GM12878 (cell line): ENCODE measurements at regions not wholly inside any gene's neighbourhood (a gene's known extent, or its start where the extent isn't known, plus 50 kb on each side); places are given as distances from the start of the nearest gene placed in this dataset.

Experiments
- ATAC-seq: fragments of 200-7000 bp; cut with Tn5 transposase; 3 replicates; pipeline ENCODE4 v1.9.1; 2020; ENCODE audit warnings: mild to moderate bottlenecking, moderate library complexity
- BruUV-seq: library from RNA; stranded (reverse); fragments of 400-500 nt; replicated peaks from 2 replicates; lab custom pipeline; 2021; lab: Mats Ljungman, UMichigan
- CTCF ChIA-PET: fragments of 300-600 bp; sonication (Branson Sonifier 250); formaldehyde crosslinking; extraction: SDS; loops from one replicate; lab custom pipeline; 2021; ENCODE audit warnings: inconsistent platforms; lab: Yijun Ruan, JAX
- POLR2A ChIA-PET: fragments of 350-600 bp; formaldehyde crosslinking; extraction: SDS; loops from one replicate; lab custom pipeline; 2021; ENCODE audit warnings: inconsistent platforms; lab: Charles Lee
- RAD21 ChIA-PET: fragments of 300-600 bp; sonication (Branson Sonifier 250); formaldehyde crosslinking; loops from one replicate; lab custom pipeline; 2023; ENCODE audit warnings: antibody characterized with exemption; ENCODE audit not compliant: unreplicated experiment; lab: Charles Lee
- SMC1A ChIA-PET: fragments of 300-600 bp; sonication (Branson Sonifier 250); formaldehyde crosslinking; loops from one replicate; lab custom pipeline; 2023; ENCODE audit not compliant: unreplicated experiment, uncharacterized antibody; lab: Charles Lee
- DNase-seq: peaks from one replicate; pipeline ENCODE4 v3.0.0-alpha.2; 2011; ENCODE audit warnings: low read depth, low spot score
- FAIRE-seq: peaks from 3 replicates; lab custom pipeline; 2011; peaks lifted over from hg19 to GRCh38; lab: Jason Lieb, UNC
- H2AFZ ChIP-seq: 2 replicates; pipeline ENCODE4 v1.6.0; 2011; ENCODE audit warnings: low read depth, low read length, control low read depth; ENCODE audit not compliant: control insufficient read depth
- H3K27ac ChIP-seq: 2 replicates; pipeline ENCODE4 v1.5.1; 2011; ENCODE audit warnings: control low read depth; ENCODE audit not compliant: control insufficient read depth, insufficient read depth
- H3K27me3 ChIP-seq, 2 experiments: replicated peaks in 1 of 2; 2 replicates each; pipeline versions ENCODE4 v1.6.0 to v1.6.1; 2011; ENCODE audit warnings: low read length in 1 of 2; ENCODE audit not compliant: control insufficient read depth in 2 of 2, insufficient read depth in 2 of 2
- H3K36me3 ChIP-seq, 2 experiments: 2 replicates each; pipeline ENCODE4 v1.5.1; 2011; ENCODE audit warnings: low read length in 1 of 2; ENCODE audit not compliant: control insufficient read depth in 2 of 2, insufficient read depth in 2 of 2
- H3K4me1 ChIP-seq: 2 replicates; pipeline ENCODE4 v1.6.1; 2011; ENCODE audit warnings: mild to moderate bottlenecking, low read length, moderate library complexity, mixed read lengths; ENCODE audit not compliant: control insufficient read depth, insufficient read depth
- H3K4me2 ChIP-seq: 2 replicates; pipeline ENCODE4 v1.6.0; 2011; ENCODE audit warnings: control low read depth; ENCODE audit not compliant: control insufficient read depth, insufficient read depth
- H3K4me3 ChIP-seq: fragments of 200-600 bp; sonication (generic); 2 replicates; pipeline ENCODE4 v1.5.1; 2016
- H3K79me2 ChIP-seq: 2 replicates; pipeline ENCODE4 v1.6.0; 2011; ENCODE audit warnings: low read length; ENCODE audit not compliant: control insufficient read depth, insufficient read depth
- H3K9ac ChIP-seq: 2 replicates; pipeline ENCODE4 v1.8.0; 2011; ENCODE audit warnings: low read length, control low read depth, mixed read lengths; ENCODE audit not compliant: control insufficient read depth, insufficient read depth
- H3K9me3 ChIP-seq: replicated peaks from 3 replicates; pipeline ENCODE4 v1.5.1; 2011; ENCODE audit warnings: mild to moderate bottlenecking, low read length; ENCODE audit not compliant: control insufficient read depth, insufficient read depth
- H4K20me1 ChIP-seq: 2 replicates; pipeline ENCODE4 v1.6.0; 2011; ENCODE audit not compliant: control insufficient read depth, insufficient read depth
- ATF7 ChIP-seq: fragments of 450-650 bp; IDR thresholded peaks from 2 replicates; pipeline ENCODE4 v1.6.1; 2016; ENCODE audit warnings: low read depth, mild to moderate bottlenecking
- EP300 ChIP-seq, 2 experiments: fragments of 150-350 bp in 1 of 2; IDR thresholded peaks; 2 replicates each; pipeline ENCODE4 v1.6.1; 2011 to 2012; ENCODE audit warnings: low read depth in 2 of 2, low read length in 2 of 2, borderline replicate concordance in 1 of 2, improper control_type of control experiment in 1 of 2, inconsistent platforms in 1 of 2; ENCODE audit not compliant: control insufficient read depth in 1 of 2
- FOXK2 ChIP-seq: fragments of 450-650 bp; IDR thresholded peaks from 2 replicates; pipeline ENCODE4 v1.6.1; 2017; ENCODE audit warnings: mild to moderate bottlenecking, moderate library complexity
- GABPA ChIP-seq: IDR thresholded peaks from 2 replicates; pipeline ENCODE4 v1.6.1; 2014; ENCODE audit warnings: antibody characterized with exemption, low read depth, mild to moderate bottlenecking, inconsistent platforms
- IKZF2 ChIP-seq, 2 experiments: fragments of 450-650 bp; IDR thresholded peaks; 2 replicates each; pipeline ENCODE4 v1.6.1; 2017; ENCODE audit warnings: mild to moderate bottlenecking in 2 of 2, moderate library complexity in 2 of 2
- IRF4 ChIP-seq: IDR thresholded peaks from 2 replicates; pipeline ENCODE4 v1.6.1; 2011; ENCODE audit warnings: low read depth, low read length
- JUNB ChIP-seq: IDR thresholded peaks from 2 replicates; pipeline ENCODE4 v1.6.1; 2016; ENCODE audit warnings: antibody characterized with exemption, mild to moderate bottlenecking
- NR2C1 ChIP-seq: fragments of 450-650 bp; IDR thresholded peaks from 2 replicates; pipeline ENCODE4 v1.6.1; 2017; ENCODE audit warnings: antibody characterized with exemption, mild to moderate bottlenecking, moderate library complexity
- NR2F1 ChIP-seq: fragments of 450-650 bp; conservative IDR thresholded peaks from 2 replicates; pipeline ENCODE4 v1.6.1; 2017; ENCODE audit warnings: mild to moderate bottlenecking
- RAD21 ChIP-seq: IDR thresholded peaks from 2 replicates; pipeline ENCODE4 v1.6.1; 2011; ENCODE audit warnings: mild to moderate bottlenecking, low read depth, low read length, moderate library complexity; ENCODE audit not compliant: insufficient read depth
- SMARCA5 ChIP-seq: fragments of 450-650 bp; IDR thresholded peaks from 2 replicates; pipeline ENCODE4 v1.6.1; 2017; ENCODE audit warnings: mild to moderate bottlenecking
- SP1 ChIP-seq: IDR thresholded peaks from one replicate; pipeline ENCODE4 v1.6.1; 2011; ENCODE audit warnings: low read depth, low read length
- WGBS: methylation state at CpG from one replicate; pipeline ENCODE4 v1.1.6; 2016; ENCODE audit warnings: low lambda C conversion rate; ENCODE audit not compliant: insufficient replicate concordance, insufficient coverage; ENCODE audit errors: missing lambda C conversion rate; 5-methylcytosine and 5-hydroxymethylcytosine counted together
- in situ Hi-C: fragments of 300-500 bp; cut with MboI; formaldehyde crosslinking; loops from 9 replicates; pipeline ENCODE4 v1.14.3; 2018; ENCODE audit warnings: mixed read lengths
- intact Hi-C: fragments of 100-400 bp; cut with micrococcal nuclease; formaldehyde crosslinking; loops from one replicate; pipeline ENCODE4 v1.14.2; 2022; ENCODE audit not compliant: unreplicated experiment
- TF ChIP-seq, protein P1 (sequence below): fragments of 450-650 bp; IDR thresholded peaks from 2 replicates; pipeline ENCODE4 v1.6.1; 2016; ENCODE audit warnings: mild to moderate bottlenecking
- TF ChIP-seq, protein P2 (sequence below): IDR thresholded peaks from 2 replicates; pipeline ENCODE4 v1.6.1; 2011; ENCODE audit warnings: low read depth, mild to moderate bottlenecking, low read length, moderate library complexity, borderline replicate concordance; ENCODE audit errors: extremely low read depth

DNA sequence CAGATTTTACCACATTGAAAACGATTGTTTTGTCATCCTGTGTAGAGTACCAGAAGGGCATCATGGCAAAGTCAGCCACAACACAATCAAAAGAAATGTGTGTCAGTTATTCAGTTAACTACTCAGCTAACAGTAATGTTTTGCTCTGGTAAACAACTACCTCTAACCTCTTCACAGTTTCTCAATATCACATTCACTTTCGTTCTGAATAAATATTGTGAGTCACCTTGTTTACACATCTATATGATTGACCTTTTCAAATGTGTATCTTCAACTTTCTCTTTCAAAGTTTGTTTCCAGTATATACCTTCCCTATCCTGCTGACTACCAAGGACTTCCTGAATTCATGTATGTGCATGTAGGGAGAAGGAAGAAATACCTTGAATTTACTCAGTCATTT lies 216.6 kb upstream of the UFL1 start:
- ChIA-PET SMC1A (interaction anchor here (1.2 to 2.6 kb wide), 2 partner anchors 7 to 20 kb away, joined by 3 to 8 read pairs; no protein-coding TSS in a partner anchor), POLR2A (no interaction called here), RAD21 (no interaction called here), CTCF (no interaction called here)
- H3K4me2 ChIP-seq: no peak overlapping the region
- BruUV-seq: no TSS peak
- H3K9me3 ChIP-seq: no peaks in the 10 kb centered on the region
- DNase-seq: peak; percentile 12
- intact Hi-C loops (no loop called here), in situ Hi-C loops (no loop called here)
- H3K27me3 ChIP-seq: no peaks in the 10 kb centered on the region
- no peaks in the 10 kb centered on the region for H3K79me2 ChIP-seq
- no peaks in the 10 kb centered on the region for H4K20me1 ChIP-seq
- no peak overlapping the region for H3K27ac ChIP-seq
- no peak overlapping the region for H2AFZ ChIP-seq
- 2% methylated on average over 2 of the region's 2 CpGs for WGBS
- no peaks in the 10 kb centered on the region for H3K36me3 ChIP-seq
- no peak overlapping the region for H3K9ac ChIP-seq
- peak; percentile 66 for FAIRE-seq
- ATAC-seq: peak; percentile 98
- H3K4me3 ChIP-seq: no peak overlapping the region
- no peaks in the 10 kb centered on the region for H3K4me1 ChIP-seq
- peak; percentile 91 for TF ChIP-seq FOXK2
- TF ChIP-seq NR2C1: peak; percentile 65
- TF ChIP-seq IKZF2 (IDR thresholded peaks at IDR 0.05): 0 out of 4 replicates have a peak, but pooled peaks of 1 of the 2 experiments have one; percentile 28
- no peak for TF ChIP-seq SP1
- TF ChIP-seq, protein P1, sequence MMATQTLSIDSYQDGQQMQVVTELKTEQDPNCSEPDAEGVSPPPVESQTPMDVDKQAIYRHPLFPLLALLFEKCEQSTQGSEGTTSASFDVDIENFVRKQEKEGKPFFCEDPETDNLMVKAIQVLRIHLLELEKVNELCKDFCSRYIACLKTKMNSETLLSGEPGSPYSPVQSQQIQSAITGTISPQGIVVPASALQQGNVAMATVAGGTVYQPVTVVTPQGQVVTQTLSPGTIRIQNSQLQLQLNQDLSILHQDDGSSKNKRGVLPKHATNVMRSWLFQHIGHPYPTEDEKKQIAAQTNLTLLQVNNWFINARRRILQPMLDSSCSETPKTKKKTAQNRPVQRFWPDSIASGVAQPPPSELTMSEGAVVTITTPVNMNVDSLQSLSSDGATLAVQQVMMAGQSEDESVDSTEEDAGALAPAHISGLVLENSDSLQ: peak; percentile 77
- TF ChIP-seq ATF7: peak; percentile 87
- TF ChIP-seq SMARCA5: peak; percentile 47; the same call in 1 of the 2 replicates
- TF ChIP-seq IRF4: 0 out of 2 replicates have a peak, but pooled peaks have one; percentile 38
- TF ChIP-seq EP300 (IDR thresholded peaks at IDR 0.05; ENCODE audit: borderline replicate concordance in 1 of 2, control insufficient read depth in 1 of 2, low read depth in 2 of 2, low read length in 2 of 2): peak in 1 of 2 experiments; percentile 57; a peak in 1 of 4 replicates
- TF ChIP-seq RAD21: no peak
- TF ChIP-seq NR2F1: peak; percentile 44; the same call in 1 of the 2 replicates
- TF ChIP-seq, protein P2, sequence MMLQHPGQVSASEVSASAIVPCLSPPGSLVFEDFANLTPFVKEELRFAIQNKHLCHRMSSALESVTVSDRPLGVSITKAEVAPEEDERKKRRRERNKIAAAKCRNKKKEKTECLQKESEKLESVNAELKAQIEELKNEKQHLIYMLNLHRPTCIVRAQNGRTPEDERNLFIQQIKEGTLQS: no peak
- 0 out of 2 replicates have a peak, but pooled peaks have one; percentile 16 for TF ChIP-seq GABPA
- peak; percentile 94 for TF ChIP-seq JUNB
